Panc1 (cell line): ENCODE measurements at regions not wholly inside any gene's neighbourhood (a gene's known extent, or its start where the extent isn't known, plus 50 kb on each side); places are given as distances from the start of the nearest gene placed in this dataset.

Experiments used
- ATAC-seq: fragments of 200-7000 bp; cut with Tn5 transposase; 2 replicates; pipeline ENCODE4 v1.9.1; 2020; ENCODE audit warnings: mild to moderate bottlenecking, moderate library complexity
- BruUV-seq: library from RNA; stranded (reverse); fragments of 400-500 nt; replicated peaks from 2 replicates; lab custom pipeline; 2021; lab: Mats Ljungman, UMichigan
- CTCF ChIA-PET: fragments of 300-600 bp; sonication (Branson Sonifier 250); formaldehyde crosslinking; loops from one replicate; lab custom pipeline; 2022; ENCODE audit warnings: antibody characterized with exemption; lab: Charles Lee
- POLR2A ChIA-PET: fragments of 300-600 bp; sonication (Branson Sonifier 250); formaldehyde crosslinking; loops from one replicate; lab custom pipeline; 2022; ENCODE audit warnings: antibody characterized with exemption; lab: Charles Lee
- DNase-seq: peaks from one replicate; pipeline ENCODE4 v3.0.0-alpha.2; 2010; ENCODE audit warnings: low read depth, low spot score
- H3K27ac ChIP-seq: 2 replicates; pipeline ENCODE4 v1.5.1; 2011; ENCODE audit warnings: mild to moderate bottlenecking, low read length, inconsistent platforms
- H3K27me3 ChIP-seq: fragments of 200-500 bp; sonication (Bioruptor generic); 2 replicates; pipeline ENCODE4 v1.6.0; 2014; ENCODE audit warnings: low read length, inconsistent platforms; ENCODE audit not compliant: control insufficient read depth, insufficient read depth
- H3K36me3 ChIP-seq: fragments of 200-500 bp; sonication (Bioruptor generic); 2 replicates; pipeline ENCODE4 v1.5.1; 2014; ENCODE audit warnings: inconsistent platforms, mild to moderate bottlenecking, low read length, moderate library complexity; ENCODE audit not compliant: control insufficient read depth, insufficient read depth
- H3K4me1 ChIP-seq: 2 replicates; pipeline ENCODE4 v1.5.1; 2011; ENCODE audit warnings: inconsistent platforms, mild to moderate bottlenecking, low read length, moderate library complexity; ENCODE audit not compliant: control insufficient read depth, insufficient read depth
- H3K4me3 ChIP-seq, 2 experiments: 2 replicates each; pipeline ENCODE4 v1.5.1; 2011 to 2012; ENCODE audit warnings: low read depth in 2 of 2, low read length in 2 of 2, mild to moderate bottlenecking in 2 of 2, inconsistent platforms in 1 of 2, moderate library complexity in 1 of 2
- H3K9me3 ChIP-seq: fragments of 200-500 bp; sonication (Bioruptor generic); 2 replicates; pipeline ENCODE4 v1.5.1; 2014; ENCODE audit warnings: low read depth, mild to moderate bottlenecking, inconsistent platforms, low read length, moderate library complexity; ENCODE audit not compliant: control insufficient read depth, insufficient read depth
- CTCF ChIP-seq: fragments of 450-650 bp; IDR thresholded peaks from 2 replicates; pipeline ENCODE4 v1.5.1; 2017; ENCODE audit warnings: mild to moderate bottlenecking
- POLR2AphosphoS5 ChIP-seq: IDR thresholded peaks from 2 replicates; pipeline ENCODE4 v1.6.1; 2012; ENCODE audit warnings: mild to moderate bottlenecking, low read depth, low read length, moderate library complexity
- REST ChIP-seq, 2 experiments: IDR thresholded peaks; 2 replicates each; pipeline ENCODE4 v1.6.1; 2011 to 2012; ENCODE audit warnings: low read depth in 2 of 2, control low read depth in 1 of 2, low read length in 1 of 2, mild to moderate bottlenecking in 1 of 2, moderate library complexity in 1 of 2; ENCODE audit not compliant: insufficient read depth in 1 of 2
- SIN3A ChIP-seq: IDR thresholded peaks from 2 replicates; pipeline ENCODE4 v1.6.1; 2012; ENCODE audit warnings: low read depth, mild to moderate bottlenecking, low read length, moderate library complexity, borderline replicate concordance; ENCODE audit not compliant: insufficient read depth
- TCF7L2 ChIP-seq: IDR thresholded peaks from 2 replicates; pipeline ENCODE4 v1.6.1; 2011; ENCODE audit warnings: mild to moderate bottlenecking, low read depth, low read length, inconsistent platforms
- in situ Hi-C: cut with HindIII; loops from 2 replicates; pipeline ENCODE4 v1.10.0; 2016; ENCODE audit warnings: low sequenced_read_pairs, low pct_unique_long_range_greater_than_20kb
- intact Hi-C: fragments of 100-400 bp; cut with micrococcal nuclease; formaldehyde crosslinking; loops from one replicate; pipeline ENCODE4 v1.10.0; 2022; ENCODE audit not compliant: unreplicated experiment

GRCh38 chr13:99749271-99750019, 222.1 kb downstream of the ZIC5 start:
- DNase-seq: no peak
- in situ Hi-C loops: no loop called here
- Histone ChIP-seq H3K4me1 (no peaks in the 10 kb centered on the region), H3K36me3 (no peaks in the 10 kb centered on the region), H3K27me3 (no peaks in the 10 kb centered on the region), H3K4me3 (no peak overlapping the region), H3K27ac (no peak overlapping the region), H3K9me3 (no peaks in the 10 kb centered on the region)
- ATAC-seq: no peak
- POLR2A ChIA-PET: interaction anchor here (0.6 to 0.7 kb wide), 3 partner anchors 263 to 1594 kb away, joined by 3 to 5 read pairs (median 3); no protein-coding TSS in a partner anchor
- no TSS peak for BruUV-seq
- no peak for TF ChIP-seq SIN3A
- TF ChIP-seq CTCF: no peak
- TF ChIP-seq POLR2AphosphoS5: no peak
- no peak for TF ChIP-seq REST (IDR thresholded peaks at IDR 0.05; ENCODE audit: insufficient read depth in 1 of 2, low read depth in 2 of 2, low read length in 1 of 2)
- TF ChIP-seq TCF7L2: no peak
- intact Hi-C loops: no loop called here
- CTCF ChIA-PET: no interaction called here

- Histone ChIP-seq H3K36me3 (no peaks in the 10 kb centered on the region), H3K4me1 (no peaks in the 10 kb centered on the region)
- intact Hi-C loops: no loop called here
Observed at GRCh38 chr13:99747403-99747710, 224.2 kb downstream of the ZIC5 start.

More at GRCh38 chr13:99747403-99747710, 224.2 kb downstream of the ZIC5 start:
- ATAC-seq: no peak
- no peaks in the 10 kb centered on the region; the same call in 1 of the 2 replicates for H3K27me3 ChIP-seq
- CTCF ChIA-PET: no interaction called here
- TF ChIP-seq SIN3A (no peak), REST (IDR thresholded peaks at IDR 0.05; ENCODE audit: insufficient read depth in 1 of 2, low read depth in 2 of 2, low read length in 1 of 2) (no peak), TCF7L2 (no peak), POLR2AphosphoS5 (no peak), CTCF (no peak)
- no peaks in the 10 kb centered on the region for H3K9me3 ChIP-seq
- POLR2A ChIA-PET: no interaction called here
- H3K4me3 ChIP-seq: no peak overlapping the region
- in situ Hi-C loops: no loop called here
- no peak for DNase-seq
- BruUV-seq: no TSS peak
- H3K27ac ChIP-seq: no peak overlapping the region
